OCI-LY3 (cell line): ENCODE measurements at regions not wholly inside any gene's neighbourhood (a gene's known extent, or its start where the extent isn't known, plus 50 kb on each side); places are given as distances from the start of the nearest gene placed in this dataset.

Source experiments
- H2AFZ ChIP-seq: fragments of 200-600, 300-600 bp; shearing (Covaris generic); 2 replicates; pipeline ENCODE4 v1.6.0; 2014; ENCODE audit warnings: antibody characterized with exemption, low read depth, low read length
- H3K27ac ChIP-seq: fragments of 200-600, 300-600 bp; sonication (generic); 2 replicates; pipeline ENCODE4 v1.5.1; 2014; ENCODE audit warnings: mild to moderate bottlenecking, low read length, moderate library complexity, mixed read lengths
- H3K27me3 ChIP-seq: fragments of 200-600, 300-600 bp; sonication (generic); 2 replicates; pipeline ENCODE4 v1.6.1; 2014; ENCODE audit warnings: low read depth, low read length, mixed read lengths
- H3K36me3 ChIP-seq: fragments of 200-600, 300-600 bp; sonication (generic); replicated peaks from 2 replicates; pipeline ENCODE3; 2014; ENCODE audit warnings: low read depth, low read length, mixed read lengths
- H3K4me1 ChIP-seq: fragments of 300-600, 200-600 bp; sonication (generic); 2 replicates; pipeline ENCODE4 v1.6.1; 2014; ENCODE audit warnings: low read length, mixed read lengths
- H3K4me2 ChIP-seq: fragments of 200-600, 300-600 bp; sonication (generic); 2 replicates; pipeline ENCODE4 v1.6.1; 2014; ENCODE audit warnings: low read length, mixed read lengths
- H3K4me3 ChIP-seq: fragments of 300-600, 200-600 bp; sonication (generic); 2 replicates; pipeline ENCODE4 v1.5.1; 2014; ENCODE audit warnings: antibody characterized with exemption, mild to moderate bottlenecking, low read length, moderate library complexity
- H3K79me2 ChIP-seq: fragments of 300-600, 200-600 bp; shearing (Covaris generic); 2 replicates; pipeline ENCODE4 v1.6.1; 2014; ENCODE audit warnings: mild to moderate bottlenecking, low read length, mixed read lengths
- H3K9ac ChIP-seq: fragments of 300-600, 200-600 bp; shearing (Covaris generic); 2 replicates; pipeline ENCODE4 v1.6.0; 2014; ENCODE audit warnings: mild to moderate bottlenecking, low read length, moderate library complexity
- H3K9me3 ChIP-seq: fragments of 200-600, 300-600 bp; shearing (Covaris generic); 2 replicates; pipeline ENCODE4 v1.6.1; 2014; ENCODE audit warnings: low read length, mixed read lengths; ENCODE audit not compliant: insufficient read depth
- H4K20me1 ChIP-seq: fragments of 200-600, 300-600 bp; sonication (generic); 2 replicates; pipeline ENCODE4 v1.6.1; 2016; ENCODE audit warnings: low read length, mixed read lengths; ENCODE audit not compliant: insufficient read depth
- EZH2phosphoT487 ChIP-seq: fragments of 200-600 bp; shearing (Covaris generic); IDR thresholded peaks from 2 replicates; pipeline ENCODE4 v1.6.1; 2018; ENCODE audit warnings: antibody characterized with exemption, mixed run types, low read depth
- TF ChIP-seq, protein P1 (sequence below): fragments of 200-600, 300-600 bp; sonication (generic); IDR thresholded peaks from 2 replicates; pipeline ENCODE4 v1.5.1; 2014; ENCODE audit warnings: antibody characterized with exemption, low read length, low read depth

DNA sequence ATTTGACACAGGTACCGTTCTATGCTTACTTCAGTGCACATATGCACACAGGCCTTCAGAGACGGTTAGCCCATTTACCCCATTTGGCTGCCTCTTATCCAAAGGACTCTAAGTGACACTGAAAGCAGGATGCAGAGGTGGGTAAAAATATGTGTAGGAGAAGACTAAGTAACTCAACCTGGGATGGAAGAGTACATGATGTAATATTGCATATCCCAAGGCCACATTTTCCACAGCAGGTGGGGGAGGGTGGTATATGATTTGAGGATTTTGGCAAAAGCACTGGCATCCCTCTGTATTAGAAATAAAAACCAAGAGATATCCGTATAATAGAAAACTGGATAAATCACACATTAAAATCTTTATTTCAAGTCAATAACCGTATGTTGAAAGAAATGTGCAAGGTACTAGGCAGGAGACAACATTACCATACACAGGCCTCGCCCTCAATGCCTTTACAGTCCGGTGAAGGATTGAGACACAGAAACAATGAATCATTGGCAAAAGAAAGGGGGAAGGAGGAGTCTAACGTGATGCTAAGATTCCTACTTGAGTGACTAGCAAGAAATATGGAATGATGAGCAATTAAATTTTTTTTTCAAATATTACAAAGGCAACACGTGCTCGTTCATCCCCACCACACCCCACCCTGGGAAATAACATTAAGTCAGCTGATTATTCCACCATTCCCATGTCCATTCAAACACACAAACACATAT is 161.0 kb upstream of the RASGEF1B start:
- Histone ChIP-seq H3K27me3 (no peaks in the 10 kb centered on the region; the same call in 1 of the 2 replicates), H3K9ac (no peak overlapping the region), H3K79me2 (no peaks in the 10 kb centered on the region), H3K4me3 (no peak overlapping the region), H3K9me3 (no peaks in the 10 kb centered on the region), H3K36me3 (no peaks in the 10 kb centered on the region), H4K20me1 (no peaks in the 10 kb centered on the region), H3K4me1 (peaks cover 30% of the 10 kb centered on the region), H2AFZ (no peak overlapping the region), H3K27ac (no peak overlapping the region), H3K4me2 (no peak overlapping the region)
- TF ChIP-seq EZH2phosphoT487 = no peak
- TF ChIP-seq, protein P1, sequence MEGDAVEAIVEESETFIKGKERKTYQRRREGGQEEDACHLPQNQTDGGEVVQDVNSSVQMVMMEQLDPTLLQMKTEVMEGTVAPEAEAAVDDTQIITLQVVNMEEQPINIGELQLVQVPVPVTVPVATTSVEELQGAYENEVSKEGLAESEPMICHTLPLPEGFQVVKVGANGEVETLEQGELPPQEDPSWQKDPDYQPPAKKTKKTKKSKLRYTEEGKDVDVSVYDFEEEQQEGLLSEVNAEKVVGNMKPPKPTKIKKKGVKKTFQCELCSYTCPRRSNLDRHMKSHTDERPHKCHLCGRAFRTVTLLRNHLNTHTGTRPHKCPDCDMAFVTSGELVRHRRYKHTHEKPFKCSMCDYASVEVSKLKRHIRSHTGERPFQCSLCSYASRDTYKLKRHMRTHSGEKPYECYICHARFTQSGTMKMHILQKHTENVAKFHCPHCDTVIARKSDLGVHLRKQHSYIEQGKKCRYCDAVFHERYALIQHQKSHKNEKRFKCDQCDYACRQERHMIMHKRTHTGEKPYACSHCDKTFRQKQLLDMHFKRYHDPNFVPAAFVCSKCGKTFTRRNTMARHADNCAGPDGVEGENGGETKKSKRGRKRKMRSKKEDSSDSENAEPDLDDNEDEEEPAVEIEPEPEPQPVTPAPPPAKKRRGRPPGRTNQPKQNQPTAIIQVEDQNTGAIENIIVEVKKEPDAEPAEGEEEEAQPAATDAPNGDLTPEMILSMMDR = no peak

DNA sequence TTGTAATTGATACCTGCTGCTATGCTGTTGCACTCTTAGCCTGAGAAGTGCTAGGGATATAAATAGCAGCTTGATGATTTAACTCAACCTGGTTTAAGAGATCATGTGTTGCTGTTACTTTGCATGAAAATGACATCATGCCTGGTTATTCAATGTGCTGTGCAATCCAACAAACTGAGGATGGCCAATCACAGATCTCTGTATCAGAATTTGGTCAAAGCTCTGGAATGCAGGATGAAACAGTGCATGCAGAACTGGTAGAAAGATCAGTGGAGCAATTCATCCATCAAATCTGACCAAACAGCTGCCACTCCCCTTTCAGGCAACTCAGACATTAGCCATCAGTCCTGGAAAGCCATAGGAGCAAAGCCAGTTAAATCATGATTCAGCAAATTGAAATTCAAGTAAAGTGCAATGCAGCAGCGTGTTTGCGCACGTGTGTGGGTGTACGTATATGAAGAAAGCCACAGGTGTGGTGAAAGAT is 160.3 kb upstream of the RASGEF1B start:
- peak overlapping the region; percentile 16; the same call in 1 of the 2 replicates for H3K4me2 ChIP-seq
- H3K27ac ChIP-seq = no peak overlapping the region
- no peak overlapping the region for H2AFZ ChIP-seq

GRCh38 chr4:81629366-81629765 is 157.7 kb upstream of the RASGEF1B start:
- no peaks in the 10 kb centered on the region for H4K20me1 ChIP-seq
- TF ChIP-seq EZH2phosphoT487 = no peak
- TF ChIP-seq, protein P1 = no peak
- H3K36me3 ChIP-seq = no peaks in the 10 kb centered on the region
- no peak overlapping the region for H2AFZ ChIP-seq
- no peaks in the 10 kb centered on the region for H3K79me2 ChIP-seq
- no peaks in the 10 kb centered on the region for H3K9me3 ChIP-seq
- H3K4me2 ChIP-seq = no peak overlapping the region
- no peak overlapping the region for H3K4me3 ChIP-seq
- no peaks in the 10 kb centered on the region; the same call in 1 of the 2 replicates for H3K27me3 ChIP-seq
- no peak overlapping the region for H3K9ac ChIP-seq
- peaks cover 16% of the 10 kb centered on the region for H3K4me1 ChIP-seq
- no peak overlapping the region for H3K27ac ChIP-seq

More for the DNA sequence above, 160.3 kb upstream of the RASGEF1B start:
- H3K9me3 ChIP-seq = no peaks in the 10 kb centered on the region
- H3K36me3 ChIP-seq = no peaks in the 10 kb centered on the region
- no peak for TF ChIP-seq EZH2phosphoT487
- TF ChIP-seq, protein P1 = no peak
- H3K79me2 ChIP-seq = no peaks in the 10 kb centered on the region
- H3K4me1 ChIP-seq = peaks cover 30% of the 10 kb centered on the region
- no peaks in the 10 kb centered on the region for H4K20me1 ChIP-seq
- H3K9ac ChIP-seq = no peak overlapping the region
- H3K27me3 ChIP-seq = no peaks in the 10 kb centered on the region; the same call in 1 of the 2 replicates
- H3K4me3 ChIP-seq = no peak overlapping the region

DNA sequence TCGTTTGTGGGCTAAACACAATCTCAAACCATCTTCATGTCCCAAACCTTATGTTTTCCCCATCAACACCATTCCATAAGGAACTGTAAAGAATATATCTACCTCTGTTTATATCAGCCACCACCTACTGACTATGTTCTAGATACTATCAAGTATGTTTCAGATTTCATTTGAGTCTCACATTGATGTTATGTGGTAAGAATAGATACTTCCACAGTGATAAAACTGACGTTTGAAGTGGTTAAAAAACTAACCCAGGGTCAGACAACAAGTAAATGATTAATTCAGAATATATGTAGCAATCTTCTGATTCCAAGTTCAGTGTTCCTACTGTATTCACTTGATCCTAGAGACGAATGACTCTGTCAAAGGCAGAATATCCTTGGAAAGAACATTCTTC is 156.8 kb upstream of the RASGEF1B start:
- peaks cover 16% of the 10 kb centered on the region for H3K4me1 ChIP-seq
- H3K4me2 ChIP-seq = no peak overlapping the region
- no peak overlapping the region for H3K9ac ChIP-seq
- H4K20me1 ChIP-seq = no peaks in the 10 kb centered on the region
- no peaks in the 10 kb centered on the region for H3K36me3 ChIP-seq
- no peak overlapping the region for H2AFZ ChIP-seq
- TF ChIP-seq, protein P1 = no peak
- TF ChIP-seq EZH2phosphoT487 = no peak
- no peaks in the 10 kb centered on the region; the same call in 1 of the 2 replicates for H3K27me3 ChIP-seq
- H3K4me3 ChIP-seq = no peak overlapping the region
- no peak overlapping the region for H3K27ac ChIP-seq
- no peaks in the 10 kb centered on the region for H3K79me2 ChIP-seq
- no peaks in the 10 kb centered on the region for H3K9me3 ChIP-seq
